AG09319 (cell line): ENCODE measurements at regions not wholly inside any gene's neighbourhood (a gene's known extent, or its start where the extent isn't known, plus 50 kb on each side); places are given as distances from the start of the nearest gene placed in this dataset.
A peak's percentile ranks its signal among the peaks of the same experiment; 100 is the strongest.

ENCODE experiments used
- DNase-seq: peaks from one replicate; pipeline ENCODE4 v3.0.0-alpha.2; 2010; ENCODE audit warnings: low read depth; ENCODE audit errors: extremely low read depth
- TF ChIP-seq, protein P1 (sequence below): IDR thresholded peaks from 2 replicates; pipeline ENCODE4 v1.5.1; 2011; ENCODE audit warnings: low read depth, mild to moderate bottlenecking, inconsistent platforms, low read length, moderate library complexity

- DNase-seq: no peak
- TF ChIP-seq, protein P1, sequence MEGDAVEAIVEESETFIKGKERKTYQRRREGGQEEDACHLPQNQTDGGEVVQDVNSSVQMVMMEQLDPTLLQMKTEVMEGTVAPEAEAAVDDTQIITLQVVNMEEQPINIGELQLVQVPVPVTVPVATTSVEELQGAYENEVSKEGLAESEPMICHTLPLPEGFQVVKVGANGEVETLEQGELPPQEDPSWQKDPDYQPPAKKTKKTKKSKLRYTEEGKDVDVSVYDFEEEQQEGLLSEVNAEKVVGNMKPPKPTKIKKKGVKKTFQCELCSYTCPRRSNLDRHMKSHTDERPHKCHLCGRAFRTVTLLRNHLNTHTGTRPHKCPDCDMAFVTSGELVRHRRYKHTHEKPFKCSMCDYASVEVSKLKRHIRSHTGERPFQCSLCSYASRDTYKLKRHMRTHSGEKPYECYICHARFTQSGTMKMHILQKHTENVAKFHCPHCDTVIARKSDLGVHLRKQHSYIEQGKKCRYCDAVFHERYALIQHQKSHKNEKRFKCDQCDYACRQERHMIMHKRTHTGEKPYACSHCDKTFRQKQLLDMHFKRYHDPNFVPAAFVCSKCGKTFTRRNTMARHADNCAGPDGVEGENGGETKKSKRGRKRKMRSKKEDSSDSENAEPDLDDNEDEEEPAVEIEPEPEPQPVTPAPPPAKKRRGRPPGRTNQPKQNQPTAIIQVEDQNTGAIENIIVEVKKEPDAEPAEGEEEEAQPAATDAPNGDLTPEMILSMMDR: no peak
Observed at GRCh38 chr10:123580426-123580825, 85.7 kb upstream of the GPR26 start.

DNA sequence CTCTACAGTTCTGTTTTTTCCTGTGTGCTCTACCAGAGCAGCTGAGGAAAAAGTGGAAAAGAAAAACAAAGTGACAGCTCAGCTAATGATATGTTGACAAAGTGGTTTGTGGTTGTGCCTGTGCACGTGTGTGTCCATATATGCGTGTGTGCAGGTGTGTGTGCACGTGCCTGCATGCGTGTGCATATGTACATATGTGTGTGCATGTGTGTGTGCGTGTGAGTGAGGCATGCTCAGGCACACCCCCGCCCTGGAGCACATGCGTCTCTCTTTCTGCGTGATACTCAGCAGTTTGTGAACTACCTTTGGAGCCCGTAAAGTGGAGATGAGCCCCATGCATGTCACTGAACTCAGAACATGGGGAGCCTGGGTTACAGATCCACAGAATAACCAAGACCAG is 84.5 kb upstream of the GPR26 start:
- TF ChIP-seq, protein P1: no peak
- DNase-seq: no peak

- DNase-seq: peak; percentile 56
- TF ChIP-seq, protein P1: peak; percentile 98
Observed at GRCh38 chr10:123582084-123582989, 83.8 kb upstream of the GPR26 start.

DNA sequence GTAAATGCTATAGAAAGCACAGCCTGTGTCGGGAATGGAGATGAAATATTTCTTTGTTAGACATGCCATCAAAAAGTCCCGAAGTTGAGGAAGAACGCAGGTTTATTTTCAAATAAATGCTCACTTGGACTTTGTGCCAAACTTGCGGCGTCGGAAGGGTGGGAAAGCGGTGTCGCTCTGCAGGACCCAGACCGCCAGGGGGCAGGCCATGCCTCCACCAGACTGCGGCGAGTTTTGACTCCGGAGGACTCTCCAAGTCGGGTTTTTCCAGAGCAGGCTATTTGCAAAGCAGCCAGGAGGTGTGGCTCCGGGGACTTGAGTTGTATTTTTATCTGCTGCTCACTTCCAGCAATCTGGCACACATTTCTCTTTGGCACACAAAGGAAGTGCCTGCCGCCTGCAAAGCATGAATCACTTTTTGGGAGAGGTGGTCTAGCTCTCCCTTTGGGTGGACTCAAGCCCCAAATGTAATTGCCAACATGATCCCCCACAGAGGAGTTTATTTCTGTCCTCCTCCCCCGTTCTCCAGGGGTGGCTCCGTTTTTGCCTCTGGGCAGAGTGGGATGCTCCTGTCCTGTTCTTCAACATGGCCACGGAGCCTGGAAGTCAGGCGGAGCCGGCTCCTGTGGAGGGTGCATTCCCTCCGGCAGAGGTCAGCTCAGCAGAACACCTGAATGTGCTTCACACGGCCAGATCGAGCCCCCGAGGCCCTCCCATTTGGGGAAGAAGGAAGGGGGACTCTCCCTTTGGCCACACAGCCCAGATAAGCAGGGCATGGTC is 82.3 kb upstream of the GPR26 start:
- peak; percentile 87 for DNase-seq
- TF ChIP-seq, protein P1: no peak; the same call in none of the 2 replicates

- no peak for DNase-seq
Observed at GRCh38 chr10:123584419-123584775, 81.8 kb upstream of the GPR26 start.

DNA sequence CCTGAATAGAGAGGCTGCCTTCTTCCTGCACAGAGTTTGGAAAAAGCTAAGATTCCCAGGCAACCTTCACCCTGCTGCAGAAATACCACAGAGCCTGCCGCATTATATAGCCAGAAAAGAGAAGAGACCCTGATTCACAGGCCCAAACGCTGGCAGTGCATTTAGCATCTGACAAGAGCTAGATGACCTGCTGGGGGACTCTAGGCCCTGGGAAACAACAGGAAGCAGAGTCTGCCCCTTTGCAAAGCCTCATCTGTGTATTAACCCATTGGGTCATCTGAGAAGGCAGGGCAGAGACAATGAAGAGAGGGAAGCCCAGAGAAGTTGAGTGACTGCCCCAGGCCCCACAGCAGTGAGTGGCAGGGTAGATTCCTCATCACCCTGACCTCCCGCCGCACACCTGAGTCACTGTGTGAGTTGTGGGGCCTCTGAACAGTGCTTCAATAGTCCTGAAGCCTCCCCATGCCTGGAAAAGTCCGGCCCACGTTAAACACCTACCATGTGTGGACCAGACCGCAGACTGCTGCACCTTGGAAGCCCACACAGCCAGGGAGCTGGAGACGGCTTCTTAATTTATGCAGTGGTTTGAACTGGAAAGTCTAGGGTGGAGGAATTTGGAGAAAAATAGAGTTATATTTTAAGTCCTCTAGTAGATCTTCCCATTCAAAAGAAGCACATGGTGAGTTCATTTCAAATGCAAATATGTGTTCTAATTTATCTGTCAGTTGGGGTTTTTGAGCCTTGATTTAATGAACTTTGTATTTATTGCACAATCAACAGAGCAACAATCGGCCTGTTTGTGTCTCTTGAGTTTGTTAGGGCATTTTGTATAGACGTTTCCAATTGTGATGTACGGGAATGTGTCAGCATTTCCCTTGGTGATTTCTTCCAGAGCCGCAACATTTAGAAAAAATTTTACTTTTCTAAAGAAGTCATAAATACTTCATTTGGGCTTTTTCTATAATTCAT is 80.4 kb upstream of the GPR26 start:
- no peak for DNase-seq

More at GRCh38 chr10:123584419-123584775, 81.8 kb upstream of the GPR26 start:
- TF ChIP-seq, protein P1: no peak

More for the DNA sequence above, 80.4 kb upstream of the GPR26 start:
- TF ChIP-seq, protein P1: no peak
